GM12873 (cell line): ENCODE measurements at regions not wholly inside any gene's neighbourhood (a gene's known extent, or its start where the extent isn't known, plus 50 kb on each side); places are given as distances from the start of the nearest gene placed in this dataset.

ENCODE experiments used
- CTCF ChIP-seq: IDR thresholded peaks from 2 replicates; pipeline ENCODE4 v1.5.1; 2012; ENCODE audit warnings: low read depth, mild to moderate bottlenecking, moderate library complexity, low read length, control low read depth; ENCODE audit not compliant: insufficient read depth; ENCODE audit errors: missing control alignments

- TF ChIP-seq CTCF: no peak
Observed at GRCh38 chr20:5482791-5483190, 128.0 kb downstream of the GPCPD1 start.

- TF ChIP-seq CTCF: no peak
Observed at GRCh38 chr20:5481872-5482271, 128.9 kb downstream of the GPCPD1 start.

GRCh38 chr20:5480824-5481600, 129.8 kb downstream of the GPCPD1 start:
- no peak for TF ChIP-seq CTCF

GRCh38 chr20:5474646-5475550, 135.9 kb downstream of the GPCPD1 start:
- TF ChIP-seq CTCF: no peak

GRCh38 chr20:5471368-5471767, 139.4 kb downstream of the GPCPD1 start:
- no peak for TF ChIP-seq CTCF

- no peak for TF ChIP-seq CTCF
Observed at GRCh38 chr20:5470943-5471342, 139.9 kb downstream of the GPCPD1 start.

GRCh38 chr20:5470458-5470857, 140.3 kb downstream of the GPCPD1 start:
- TF ChIP-seq CTCF: no peak
